PC-3 (cell line): ENCODE measurements at regions not wholly inside any gene's neighbourhood (a gene's known extent, or its start where the extent isn't known, plus 50 kb on each side); places are given as distances from the start of the nearest gene placed in this dataset.

Source experiments
- ATAC-seq: fragments of 200-7000 bp; cut with Tn5 transposase; 2 replicates; pipeline ENCODE4 v1.9.1; 2020; ENCODE audit warnings: mild to moderate bottlenecking, moderate library complexity
- BruUV-seq: library from RNA; stranded (reverse); fragments of 400-500 nt; replicated peaks from 2 replicates; lab custom pipeline; 2021; lab: Mats Ljungman, UMichigan
- CTCF ChIA-PET: fragments of 300-600 bp; sonication (Branson Sonifier 250); formaldehyde crosslinking; loops from one replicate; lab custom pipeline; 2022; ENCODE audit warnings: antibody characterized with exemption; lab: Charles Lee
- POLR2A ChIA-PET: fragments of 300-600 bp; sonication (Branson Sonifier 250); formaldehyde crosslinking; loops from one replicate; lab custom pipeline; 2022; ENCODE audit warnings: antibody characterized with exemption; ENCODE audit not compliant: unreplicated experiment; lab: Charles Lee
- DNase-seq: peaks from one replicate; pipeline ENCODE4 v3.0.0-alpha.2; 2015
- H2AFZ ChIP-seq: fragments of 300-600 bp; sonication (generic); 2 replicates; pipeline ENCODE4 v1.6.0; 2016; ENCODE audit warnings: antibody characterized with exemption, low read length
- H3F3A ChIP-seq: fragments of 300-600 bp; sonication (generic); one replicate; pipeline ENCODE4 v1.6.0; 2017; ENCODE audit warnings: antibody characterized with exemption, low read length, control low read depth, mild to moderate bottlenecking; ENCODE audit not compliant: unreplicated experiment
- H3K27ac ChIP-seq: fragments of 300-600 bp; sonication (generic); 2 replicates; pipeline ENCODE4 v1.5.1; 2016; ENCODE audit warnings: mild to moderate bottlenecking, low read length
- H3K27me3 ChIP-seq: fragments of 300-600 bp; sonication (generic); 2 replicates; pipeline ENCODE4 v1.6.1; 2016; ENCODE audit warnings: low read length, mixed read lengths
- H3K36me3 ChIP-seq: fragments of 300-600 bp; sonication (generic); 2 replicates; pipeline ENCODE4 v1.6.1; 2016; ENCODE audit warnings: low read depth, mixed run types, low read length, mixed read lengths
- H3K4me1 ChIP-seq: fragments of 300-600 bp; sonication (generic); 2 replicates; pipeline ENCODE4 v1.5.1; 2016; ENCODE audit warnings: low read length; ENCODE audit not compliant: insufficient read depth
- H3K4me2 ChIP-seq: fragments of 300-600 bp; sonication (generic); 2 replicates; pipeline ENCODE4 v1.6.0; 2016; ENCODE audit warnings: low read length
- H3K4me3 ChIP-seq: fragments of 300-600 bp; sonication (generic); 2 replicates; pipeline ENCODE4 v1.5.1; 2016; ENCODE audit warnings: mild to moderate bottlenecking, low read length, mixed read lengths
- H3K79me2 ChIP-seq: fragments of 300-600 bp; sonication (generic); 2 replicates; pipeline ENCODE4 v1.6.1; 2017; ENCODE audit warnings: low read length, mixed read lengths
- H3K9ac ChIP-seq: fragments of 300-600 bp; sonication (generic); 2 replicates; pipeline ENCODE4 v1.6.0; 2016; ENCODE audit warnings: mild to moderate bottlenecking, low read length
- H3K9me2 ChIP-seq: fragments of 300-600 bp; sonication (generic); replicated peaks from 2 replicates; pipeline ENCODE4 v1.6.1; 2016; ENCODE audit warnings: mixed run types, low read length, mixed read lengths
- H3K9me3 ChIP-seq: fragments of 300-600 bp; sonication (generic); 2 replicates; pipeline ENCODE4 v1.6.1; 2016; ENCODE audit warnings: low read length, mixed read lengths
- H4K20me1 ChIP-seq: fragments of 300-600 bp; sonication (generic); 2 replicates; pipeline ENCODE4 v1.6.1; 2016; ENCODE audit warnings: low read length, mixed read lengths
- CTCF ChIP-seq: fragments of 300-600 bp; sonication (generic); conservative IDR thresholded peaks from 2 replicates; pipeline ENCODE4 v1.5.1; 2017; ENCODE audit warnings: antibody characterized with exemption, low read depth, mild to moderate bottlenecking, low read length
- EZH2 ChIP-seq: fragments of 300-600 bp; sonication (generic); IDR thresholded peaks from one replicate; pipeline ENCODE4 v1.6.1; 2017; ENCODE audit warnings: antibody characterized with exemption, mild to moderate bottlenecking, low read length; ENCODE audit not compliant: unreplicated experiment
- EZH2phosphoT487 ChIP-seq: fragments of 300-600 bp; sonication (generic); IDR thresholded peaks from 2 replicates; pipeline ENCODE4 v1.6.1; 2018; ENCODE audit warnings: mild to moderate bottlenecking, antibody characterized with exemption, low read length, borderline replicate concordance
- intact Hi-C: fragments of 100-400 bp; cut with micrococcal nuclease; formaldehyde crosslinking; loops from 2 replicates; pipeline ENCODE4 v1.9.0; 2023

- Histone ChIP-seq H4K20me1 (no peaks in the 10 kb centered on the region), H3K4me3 (no peak overlapping the region), H3K79me2 (no peaks in the 10 kb centered on the region), H2AFZ (no peak overlapping the region), H3K27ac (no peak overlapping the region), H3K27me3 (no peaks in the 10 kb centered on the region), H3K4me2 (no peak overlapping the region), H3K4me1 (peaks cover 7% of the 10 kb centered on the region; the same call in 1 of the 2 replicates), H3F3A (no peaks in the 10 kb centered on the region), H3K9me2 (no peaks in the 10 kb centered on the region), H3K9me3 (no peaks in the 10 kb centered on the region), H3K9ac (no peak overlapping the region), H3K36me3 (no peaks in the 10 kb centered on the region)
- peak; percentile 25 for DNase-seq
- intact Hi-C loops: no loop called here
- POLR2A ChIA-PET: no interaction called here
- no TSS peak for BruUV-seq
- CTCF ChIA-PET: no interaction called here
- peak; percentile 85 for ATAC-seq
- TF ChIP-seq CTCF (no peak), EZH2phosphoT487 (no peak), EZH2 (no peak)
Observed at GRCh38 chr4:175373031-175373430, 439.0 kb downstream of the GPM6A start.

- ATAC-seq (no peak), DNase-seq (no peak)
- H3K27ac ChIP-seq: no peak overlapping the region
- BruUV-seq: no TSS peak
- H3K9ac ChIP-seq: no peak overlapping the region
- H3K9me2 ChIP-seq: no peaks in the 10 kb centered on the region
- peaks cover 7% of the 10 kb centered on the region; the same call in 1 of the 2 replicates for H3K4me1 ChIP-seq
- no peak overlapping the region for H3K4me2 ChIP-seq
- H3K27me3 ChIP-seq: no peaks in the 10 kb centered on the region
- CTCF ChIA-PET: no interaction called here
- no peaks in the 10 kb centered on the region for H3F3A ChIP-seq
- H3K36me3 ChIP-seq: no peaks in the 10 kb centered on the region
- intact Hi-C loops: no loop called here
- no peaks in the 10 kb centered on the region for H3K79me2 ChIP-seq
- TF ChIP-seq CTCF (no peak), EZH2phosphoT487 (no peak), EZH2 (no peak)
- POLR2A ChIA-PET: no interaction called here
- no peaks in the 10 kb centered on the region for H4K20me1 ChIP-seq
- no peak overlapping the region for H2AFZ ChIP-seq
- no peaks in the 10 kb centered on the region for H3K9me3 ChIP-seq
- no peak overlapping the region for H3K4me3 ChIP-seq
Observed at GRCh38 chr4:175374459-175374858, 437.6 kb downstream of the GPM6A start.

GRCh38 chr4:175376287-175376977 lies 435.6 kb downstream of the GPM6A start:
- Histone ChIP-seq H3K27ac (no peak overlapping the region), H3K4me1 (peaks cover under 1% of the 10 kb centered on the region; the same call in 1 of the 2 replicates), H3K79me2 (no peaks in the 10 kb centered on the region), H3K27me3 (no peaks in the 10 kb centered on the region), H3K9me3 (no peaks in the 10 kb centered on the region), H3K9ac (no peak overlapping the region), H2AFZ (no peak overlapping the region), H3K4me2 (no peak overlapping the region), H3K9me2 (no peaks in the 10 kb centered on the region), H3K4me3 (no peak overlapping the region), H3F3A (no peaks in the 10 kb centered on the region), H3K36me3 (no peaks in the 10 kb centered on the region), H4K20me1 (no peaks in the 10 kb centered on the region)
- no TSS peak for BruUV-seq
- ChIA-PET POLR2A (no interaction called here), CTCF (no interaction called here)
- TF ChIP-seq EZH2 (no peak), EZH2phosphoT487 (no peak), CTCF (no peak)
- intact Hi-C loops: no loop called here
- DNase-seq: no peak
- no peak for ATAC-seq
